ENCODE measurements at regions not wholly inside any gene's neighbourhood (a gene's known extent, or its start where the extent isn't known, plus 50 kb on each side); places are given as distances from the start of the nearest gene placed in this dataset.
"Not testable (repeated sequence)": the region's sequence is repeated elsewhere in the genome, so short reads cannot be mapped to it uniquely, and the experiment has no call there.

- DNase-seq, result no peak
Observed at GRCh38 chr2:193891023-193891422, 1696.3 kb upstream of the TMEFF2 start.

- DNase-seq, result no peak
Observed at GRCh38 chr2:193885419-193885818, 1690.7 kb upstream of the TMEFF2 start.

GRCh38 chr2:193883820-193884219 is 1689.1 kb upstream of the TMEFF2 start:
- no peak for DNase-seq

- no peak for DNase-seq
Observed at GRCh38 chr2:193876980-193877379, 1682.2 kb upstream of the TMEFF2 start.

- DNase-seq, result no peak
Observed at GRCh38 chr2:193869564-193869963, 1674.8 kb upstream of the TMEFF2 start.

GRCh38 chr2:193868833-193869232 is 1674.1 kb upstream of the TMEFF2 start:
- DNase-seq, result peak in 1 of 2 experiments; percentile 37

- DNase-seq, result no peak
Observed at GRCh38 chr2:193868132-193868531, 1673.4 kb upstream of the TMEFF2 start.

GRCh38 chr2:193867454-193867853 is 1672.7 kb upstream of the TMEFF2 start:
- no peak for DNase-seq

GRCh38 chr2:193861557-193861956 is 1666.8 kb upstream of the TMEFF2 start:
- no peak for DNase-seq

- DNase-seq, result no peak
Observed at GRCh38 chr2:193847991-193848390, 1653.3 kb upstream of the TMEFF2 start.

- no peak for DNase-seq
Observed at GRCh38 chr2:193847130-193847529, 1652.4 kb upstream of the TMEFF2 start.

GRCh38 chr2:193845604-193846003 is 1650.9 kb upstream of the TMEFF2 start:
- no peak for DNase-seq

GRCh38 chr2:193843675-193844074 is 1648.9 kb upstream of the TMEFF2 start:
- no peak for DNase-seq

GRCh38 chr2:193841384-193842150 is 1646.8 kb upstream of the TMEFF2 start:
- no peak for DNase-seq

GRCh38 chr2:193837111-193837738 is 1642.5 kb upstream of the TMEFF2 start:
- DNase-seq, result no peak

GRCh38 chr2:193836424-193837006 is 1641.8 kb upstream of the TMEFF2 start:
- DNase-seq, result not testable (repeated sequence)

GRCh38 chr2:193833895-193834294 is 1639.2 kb upstream of the TMEFF2 start:
- DNase-seq, result not testable (repeated sequence)

- DNase-seq, result no peak
Observed at GRCh38 chr2:193824474-193824873, 1629.7 kb upstream of the TMEFF2 start.

GRCh38 chr2:193818801-193819499 is 1624.2 kb upstream of the TMEFF2 start:
- no peak for DNase-seq

GRCh38 chr2:193816008-193816407 is 1621.3 kb upstream of the TMEFF2 start:
- no peak for DNase-seq

GRCh38 chr2:193810533-193810932 is 1615.8 kb upstream of the TMEFF2 start:
- no peak for DNase-seq

- DNase-seq, result no peak
Observed at GRCh38 chr2:193808877-193809276, 1614.1 kb upstream of the TMEFF2 start.

- no peak for DNase-seq
Observed at GRCh38 chr2:193806088-193806774, 1611.5 kb upstream of the TMEFF2 start.
